GM19239 (cell line): ENCODE measurements at regions not wholly inside any gene's neighbourhood (a gene's known extent, or its start where the extent isn't known, plus 50 kb on each side); places are given as distances from the start of the nearest gene placed in this dataset.
A peak's percentile ranks its signal among the peaks of the same experiment; 100 is the strongest.
"Not testable (repeated sequence)": the region's sequence is repeated elsewhere in the genome, so short reads cannot be mapped to it uniquely, and the experiment has no call there.

Source experiments
- DNase-seq: peaks from one replicate; pipeline ENCODE4 v3.0.0; 2011; ENCODE audit warnings: low spot score; ENCODE audit not compliant: insufficient read length
- FAIRE-seq: peaks from 2 replicates; lab custom pipeline; 2011; peaks lifted over from hg19 to GRCh38; lab: Jason Lieb, UNC

DNA sequence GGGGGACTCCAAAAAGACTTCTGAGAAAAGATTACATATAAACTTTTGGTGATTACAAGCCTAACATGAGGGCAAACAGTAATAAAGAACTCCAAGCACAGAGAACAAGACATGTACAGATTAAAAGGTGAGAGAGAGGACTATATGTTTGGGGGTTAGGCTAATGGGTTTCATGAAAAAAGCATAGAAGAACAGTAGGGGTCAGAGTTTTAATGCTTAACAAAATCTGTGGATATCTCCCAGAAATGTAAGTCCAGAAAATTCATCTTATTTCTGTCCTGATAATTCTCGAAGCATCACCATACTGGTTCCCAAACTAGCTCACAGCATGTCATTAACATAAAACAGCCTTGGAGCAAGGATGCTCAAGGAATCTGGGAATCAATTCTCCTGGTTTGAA, 137.2 kb downstream of the ARRDC3 start:
- no peak for FAIRE-seq

DNA sequence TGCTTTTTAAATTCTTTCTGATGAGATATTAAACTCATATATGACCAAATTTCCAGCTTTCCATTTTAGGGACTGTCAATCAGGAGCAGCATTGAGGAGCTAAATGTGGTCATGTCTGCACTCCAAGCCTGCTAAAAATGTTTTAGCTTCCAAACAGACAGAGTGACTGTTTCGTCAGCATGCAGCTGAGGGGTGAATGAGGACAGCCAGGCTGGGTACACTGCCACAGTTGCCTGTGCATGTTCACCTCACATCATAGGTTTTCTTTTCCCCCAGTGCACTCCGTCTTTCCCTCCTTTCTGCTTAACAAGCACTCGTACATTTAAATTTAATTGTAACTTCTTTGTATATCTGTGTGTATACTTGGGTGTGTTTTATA, 138.1 kb downstream of the ARRDC3 start:
- FAIRE-seq: no peak
- DNase-seq: no peak

More for the DNA sequence above, 137.2 kb downstream of the ARRDC3 start:
- DNase-seq: no peak

DNA sequence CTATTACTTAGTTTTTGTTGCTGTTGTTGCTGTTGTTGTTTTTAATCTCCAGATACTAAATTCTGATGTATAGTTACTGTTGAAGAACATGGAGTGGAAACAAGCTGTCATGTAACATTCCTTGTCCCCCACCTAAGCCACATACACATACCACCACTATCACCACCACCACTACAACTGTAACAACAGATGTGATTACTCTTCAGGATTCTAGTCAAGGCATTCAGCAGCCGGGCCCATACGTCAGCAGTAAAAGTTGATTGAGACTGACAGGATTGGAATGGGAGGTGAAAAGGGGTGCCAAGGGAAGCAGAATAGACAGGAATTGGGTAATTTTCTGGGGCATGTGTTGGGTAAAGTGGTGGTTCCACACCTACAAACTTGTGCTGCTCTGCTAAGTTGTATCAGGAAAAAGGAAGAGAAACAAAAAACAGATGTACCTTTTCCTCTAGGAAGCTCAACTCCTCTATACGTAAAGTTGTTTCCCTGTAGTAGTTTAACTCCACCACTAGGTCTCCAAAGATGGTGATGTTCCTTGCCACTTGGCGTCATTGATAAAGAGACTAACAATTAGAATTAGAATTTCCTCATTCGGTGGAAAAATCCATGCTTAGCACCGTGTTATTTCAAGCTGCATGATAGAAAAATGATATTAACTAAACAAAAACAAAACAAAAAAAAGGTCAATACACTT, 138.6 kb downstream of the ARRDC3 start:
- FAIRE-seq: no peak
- DNase-seq: no peak

DNA sequence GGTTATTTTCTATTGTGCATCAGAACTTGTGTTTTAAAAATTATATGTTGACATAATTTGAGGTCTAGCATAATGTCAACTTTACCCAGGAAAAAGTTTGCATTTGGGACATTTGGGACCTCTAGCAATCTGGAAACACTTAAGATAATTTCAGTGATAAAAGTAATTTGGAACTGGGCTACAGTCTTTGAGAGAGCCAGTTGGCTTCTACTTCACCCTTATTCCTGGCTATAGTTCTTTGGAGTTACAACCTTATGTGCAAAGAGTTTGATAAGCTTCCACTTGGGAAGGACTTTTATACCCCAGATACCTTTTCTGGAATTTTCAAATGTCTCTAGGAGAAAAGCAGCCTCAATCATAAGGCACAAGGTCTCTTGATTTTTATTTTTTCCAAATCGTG, 139.3 kb downstream of the ARRDC3 start:
- DNase-seq (no peak), FAIRE-seq (no peak)

DNA sequence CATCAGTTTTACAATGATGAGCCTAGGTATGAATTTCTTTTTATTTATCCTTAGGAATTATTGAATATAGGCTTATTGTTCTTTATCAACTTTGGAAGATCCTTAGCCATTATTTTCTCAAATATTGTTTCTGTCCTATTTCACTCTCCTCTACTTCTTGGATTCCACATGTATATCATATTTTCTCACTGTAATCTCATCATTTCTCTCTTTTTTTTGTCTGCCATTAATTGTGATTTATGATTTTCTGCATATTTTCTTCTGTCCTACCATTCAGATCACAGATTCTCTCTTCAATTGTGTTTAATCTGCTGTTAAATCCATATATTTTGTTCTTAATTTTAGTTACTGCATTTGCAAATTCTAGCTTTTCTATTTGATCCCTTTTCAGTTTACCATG, 139.8 kb downstream of the ARRDC3 start:
- FAIRE-seq (no peak), DNase-seq (no peak)

DNA sequence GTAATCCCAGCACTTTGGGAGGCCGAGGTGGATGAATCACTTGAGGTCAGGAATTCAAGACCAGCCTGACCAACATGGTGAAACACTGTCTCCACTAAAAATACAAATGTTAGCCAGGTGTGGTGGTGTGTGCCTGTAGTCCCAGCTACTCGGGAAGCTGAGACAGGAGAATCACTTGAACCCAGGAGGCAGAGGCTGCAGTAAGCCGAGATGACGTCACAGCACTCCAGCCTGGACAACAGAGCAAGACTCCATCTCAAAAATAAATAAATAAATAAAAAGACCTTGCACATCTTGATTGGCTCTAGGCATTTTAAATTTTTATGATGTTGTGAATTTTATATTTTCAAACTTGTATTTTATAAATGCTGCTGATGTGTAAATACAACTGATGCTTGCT, 141.7 kb downstream of the ARRDC3 start:
- DNase-seq, FAIRE-seq: not testable (repeated sequence)

DNA sequence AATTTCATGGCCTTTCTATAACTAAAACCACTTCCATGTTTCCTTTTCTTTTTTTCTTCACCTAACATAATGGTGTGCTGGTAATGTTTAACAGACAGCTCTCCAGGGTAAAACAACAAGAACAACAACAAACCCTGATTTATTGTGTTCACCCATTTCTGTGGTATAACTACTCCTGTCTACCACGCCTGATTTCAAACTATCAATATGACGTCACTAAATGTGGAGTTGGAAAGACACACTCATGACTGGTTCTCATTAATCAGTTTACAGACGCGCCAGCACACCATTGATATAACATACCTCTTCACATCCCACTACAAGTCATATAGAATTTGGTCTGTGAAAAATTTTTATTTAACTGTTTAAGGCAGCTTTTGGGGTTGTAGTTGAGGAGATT, 142.9 kb downstream of the ARRDC3 start:
- DNase-seq (no peak), FAIRE-seq (no peak)

DNA sequence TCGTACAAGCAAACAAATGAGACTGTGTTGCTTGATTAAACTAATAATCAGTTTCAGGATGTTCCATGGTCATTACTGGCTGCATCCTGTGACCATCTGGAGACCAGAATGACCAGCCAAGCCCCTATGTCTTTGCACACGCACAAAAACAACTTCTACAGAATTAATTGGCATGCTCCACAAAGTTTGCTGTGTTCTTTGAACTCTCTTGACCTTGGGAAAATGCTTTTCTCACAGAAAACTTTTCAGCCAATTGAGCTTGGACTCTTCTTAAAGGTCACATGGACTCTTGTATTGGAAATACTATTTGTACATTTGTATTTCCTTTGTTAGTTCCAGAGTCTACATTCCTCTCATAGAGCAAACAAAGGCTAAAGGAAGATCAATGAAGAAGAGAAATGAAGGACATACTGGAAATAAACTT, 147.8 kb downstream of the ARRDC3 start:
- DNase-seq: no peak
- FAIRE-seq: no peak

DNA sequence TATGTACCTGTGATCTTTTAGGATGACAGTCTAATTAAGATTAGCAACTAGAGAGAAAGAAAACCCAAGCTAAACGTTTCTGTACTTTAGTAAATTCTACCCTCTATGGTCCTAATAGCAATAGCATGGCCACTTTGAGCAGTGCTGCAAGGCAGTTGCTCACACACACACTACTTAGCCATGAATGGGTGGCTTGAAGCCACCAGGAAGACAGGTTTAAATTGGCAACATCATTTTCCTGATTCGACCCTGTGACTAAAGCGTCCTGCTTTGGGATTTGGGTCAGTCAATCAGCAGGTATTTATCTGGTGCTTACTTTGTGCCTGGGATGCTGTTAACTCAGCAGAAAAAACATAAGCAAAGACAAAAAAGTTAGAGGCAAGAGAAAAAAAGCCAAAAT, 150.6 kb downstream of the ARRDC3 start:
- FAIRE-seq (no peak), DNase-seq (no peak)

DNA sequence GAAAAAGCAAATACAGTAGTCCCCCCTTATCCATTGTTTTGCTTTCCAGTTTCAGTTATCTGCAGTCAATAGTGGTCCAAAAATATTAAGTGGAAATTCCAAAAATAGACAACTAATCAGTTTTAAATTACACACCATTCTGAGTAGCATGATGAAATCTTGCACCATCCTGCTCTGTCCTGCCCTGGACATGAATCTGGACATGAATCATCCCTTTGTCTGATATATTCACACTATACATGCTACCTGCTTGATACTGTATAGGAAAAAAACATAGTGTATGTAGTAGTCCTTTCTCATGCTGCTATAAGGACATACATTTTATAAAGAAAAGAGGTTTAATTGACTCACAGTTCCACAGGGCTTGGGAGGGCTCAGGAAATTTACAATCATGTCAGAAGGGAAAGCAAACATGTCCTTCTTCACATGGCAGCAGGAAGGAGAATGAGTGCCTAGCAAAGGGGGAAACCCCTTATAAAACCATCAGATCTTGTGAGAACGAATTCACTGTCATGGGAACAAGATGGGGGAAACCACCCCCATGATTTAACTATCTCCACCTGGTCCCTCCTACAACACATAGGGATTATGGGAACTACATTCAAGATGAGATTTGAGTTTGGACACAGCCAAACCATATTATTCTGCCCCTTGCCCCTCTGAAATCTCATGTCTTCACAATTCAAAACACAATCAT, 153.9 kb downstream of the ARRDC3 start:
- DNase-seq: no peak
- no peak for FAIRE-seq

DNA sequence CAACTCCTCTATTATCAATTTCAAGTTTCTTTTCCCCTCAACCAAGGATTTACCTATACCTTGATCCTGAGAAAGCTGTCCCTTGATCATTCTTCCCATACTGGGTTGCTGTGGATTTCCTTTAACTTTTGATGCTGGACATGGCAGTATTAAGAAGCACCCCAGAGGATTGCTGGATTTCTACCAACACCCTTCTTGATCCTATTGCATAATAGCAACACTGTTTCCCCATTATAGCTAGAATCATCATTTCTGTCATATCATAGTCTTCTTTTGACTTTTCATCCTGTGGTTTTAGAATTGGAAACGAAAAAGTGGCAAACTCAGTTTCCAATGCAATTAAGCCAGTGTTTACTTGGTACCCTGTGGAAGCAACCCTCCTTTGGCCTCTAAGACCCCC, 154.9 kb downstream of the ARRDC3 start:
- no peak for FAIRE-seq
- no peak for DNase-seq

DNA sequence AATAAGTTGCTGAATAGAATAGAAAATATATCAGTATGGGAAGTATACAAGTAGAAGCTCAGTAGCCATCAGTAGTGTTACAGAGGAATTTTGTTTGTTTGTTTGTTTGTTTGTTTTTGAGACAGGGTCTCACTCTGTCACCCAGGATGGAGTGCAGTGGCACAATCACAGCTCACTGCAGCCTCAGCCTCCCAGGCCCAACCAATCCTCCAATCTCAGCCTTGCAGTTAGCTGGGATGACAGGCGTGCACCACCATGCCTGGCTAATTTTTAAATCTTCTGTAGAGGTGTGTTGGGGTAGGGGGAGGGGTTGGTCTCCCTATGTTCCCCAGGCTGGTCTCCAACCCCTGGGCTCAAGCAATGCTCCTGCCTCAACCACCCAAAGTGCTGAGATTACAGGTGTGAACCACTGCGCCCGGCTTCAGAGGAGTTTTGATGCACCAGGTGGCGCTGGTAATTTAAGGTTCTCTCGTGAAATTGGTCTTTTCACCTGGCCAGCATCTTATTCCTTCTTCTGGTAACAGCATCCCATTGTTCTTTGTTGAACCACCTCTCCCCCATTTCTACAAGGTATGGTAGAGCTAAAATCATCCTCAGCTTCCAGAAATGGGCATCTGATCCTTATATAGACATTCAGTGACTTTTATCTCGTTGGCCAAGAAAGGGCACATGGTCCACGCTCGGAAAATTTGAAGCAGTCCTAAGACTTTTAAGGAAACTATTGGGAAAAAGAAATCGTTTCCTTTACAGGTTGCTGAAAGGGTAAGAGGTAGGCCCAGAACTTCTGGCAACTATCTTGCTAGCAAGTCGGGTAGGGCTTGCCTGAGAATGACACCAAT, 157.1 kb downstream of the ARRDC3 start:
- FAIRE-seq (peak; percentile 88), DNase-seq (peak; percentile 15)

DNA sequence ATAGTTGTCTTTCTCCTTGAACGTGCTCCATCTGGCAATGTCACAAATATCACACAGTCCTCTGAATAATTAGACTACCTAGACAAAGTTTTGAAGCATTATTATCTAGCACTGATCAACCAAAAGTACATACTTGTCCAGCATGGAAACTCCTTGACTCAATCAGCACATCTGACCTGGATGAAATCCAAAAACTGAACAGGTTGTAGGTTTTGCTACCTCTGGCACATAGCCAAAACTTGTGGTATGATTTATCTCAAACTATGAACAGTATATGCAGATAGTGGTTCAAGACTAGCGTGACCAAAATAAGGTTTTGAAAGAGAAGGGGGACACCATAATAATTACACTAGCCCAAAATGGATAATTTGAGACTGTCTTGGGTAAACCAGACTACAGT, 158.1 kb downstream of the ARRDC3 start:
- FAIRE-seq: no peak
- no peak for DNase-seq

DNA sequence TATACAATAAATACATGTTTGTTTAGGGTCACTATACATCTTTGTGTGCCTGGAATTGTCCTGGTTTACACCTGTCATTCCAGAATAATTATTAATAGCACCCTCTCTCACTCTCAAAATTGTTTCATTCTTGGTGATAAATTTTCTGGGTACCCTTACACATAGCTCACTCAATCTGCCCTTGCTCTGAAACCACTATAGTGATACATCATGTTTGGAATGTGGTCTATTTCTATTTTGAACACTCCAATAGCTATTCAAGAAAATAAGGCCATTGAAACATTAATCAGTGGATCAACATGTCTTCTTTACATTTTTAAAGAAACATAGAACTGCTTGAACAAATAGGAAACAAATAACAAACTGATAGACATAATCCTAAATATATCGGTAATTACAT, 158.7 kb downstream of the ARRDC3 start:
- no peak for DNase-seq
- no peak for FAIRE-seq

DNA sequence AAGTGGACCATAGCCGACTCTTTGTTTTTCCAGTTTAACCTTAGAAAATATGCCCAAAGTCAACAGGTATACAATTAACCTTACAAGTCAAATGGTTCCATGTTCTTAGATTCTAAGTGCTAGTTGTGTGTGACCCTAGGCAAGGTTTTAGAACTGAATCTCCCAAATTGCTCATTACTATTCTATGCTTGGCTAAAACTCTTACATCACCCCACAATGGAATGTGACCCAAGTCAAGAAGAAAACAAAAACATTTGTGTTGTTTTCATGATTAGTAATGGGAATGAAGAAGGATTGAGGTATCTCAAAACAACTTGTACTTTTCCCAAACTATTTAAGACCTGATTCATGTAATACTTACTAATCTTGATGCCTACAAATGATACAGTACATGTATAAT, 159.2 kb downstream of the ARRDC3 start:
- DNase-seq (no peak), FAIRE-seq (peak; percentile 54)

DNA sequence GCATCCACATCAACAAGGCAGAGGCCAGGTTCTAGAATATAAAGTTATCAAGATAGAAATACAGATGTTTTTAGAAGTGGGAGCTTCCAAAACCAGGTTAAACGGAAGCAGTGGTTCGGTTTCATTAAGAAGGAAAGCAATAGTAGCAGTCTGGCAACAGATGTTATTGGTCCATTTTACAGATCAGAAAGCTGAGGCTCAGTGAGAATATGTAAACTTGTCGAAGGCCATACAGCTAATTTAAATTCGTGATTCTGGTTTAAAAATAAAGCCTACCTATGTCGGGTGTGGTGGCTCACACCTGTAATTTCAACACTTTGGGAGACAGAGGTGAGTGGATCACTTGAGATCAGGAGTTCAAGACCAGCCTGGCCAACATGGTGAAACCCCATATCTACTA, 160.6 kb downstream of the ARRDC3 start:
- FAIRE-seq: no peak
- DNase-seq: no peak

DNA sequence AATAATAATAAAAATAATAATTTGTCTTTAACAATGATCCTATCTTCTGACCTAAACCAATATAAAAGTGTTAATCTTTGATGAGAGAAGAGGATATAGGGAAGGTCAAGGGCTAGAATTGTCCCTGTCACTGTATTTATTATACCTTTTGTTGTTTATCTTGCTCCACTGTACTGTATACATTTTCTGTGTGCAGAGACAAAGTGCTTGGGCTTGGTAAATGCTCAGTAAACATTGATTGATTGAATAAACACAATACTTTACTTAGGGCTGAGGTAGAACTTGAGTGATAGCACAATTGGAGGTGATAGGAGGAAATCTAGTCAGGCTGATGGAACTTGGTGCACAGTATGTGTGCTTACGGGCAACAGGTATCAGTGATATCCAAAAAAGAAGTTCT, 161.2 kb downstream of the ARRDC3 start:
- no peak for FAIRE-seq

DNA sequence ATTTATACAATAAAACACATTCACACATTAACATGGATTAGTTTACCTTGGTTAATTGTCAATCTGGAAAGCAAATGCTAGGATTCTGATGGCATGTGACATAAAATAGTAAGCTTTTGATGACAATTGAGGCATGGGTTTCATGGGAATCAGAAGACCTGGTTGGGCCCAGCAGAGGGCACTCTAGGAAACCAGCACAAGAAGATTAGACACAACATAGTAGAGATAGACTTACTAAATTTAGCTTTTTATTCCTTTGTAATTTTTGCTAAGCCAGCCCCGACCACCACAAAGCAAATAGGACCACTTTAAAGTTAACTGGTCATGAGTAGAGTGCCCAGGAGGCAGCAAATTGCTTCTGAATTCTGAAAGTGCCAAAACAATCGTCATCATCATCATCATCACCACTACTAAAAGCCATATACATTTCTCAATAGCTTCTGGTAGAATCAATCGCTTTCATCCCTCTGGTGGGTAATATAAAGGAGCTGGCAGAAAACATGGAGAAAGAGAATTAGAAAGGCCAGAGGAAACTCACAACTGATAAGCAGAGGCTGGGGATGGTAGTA, 163.2 kb downstream of the ARRDC3 start:
- FAIRE-seq: peak; percentile 28
- no peak for DNase-seq

More for the DNA sequence above, 161.2 kb downstream of the ARRDC3 start:
- no peak for DNase-seq

DNA sequence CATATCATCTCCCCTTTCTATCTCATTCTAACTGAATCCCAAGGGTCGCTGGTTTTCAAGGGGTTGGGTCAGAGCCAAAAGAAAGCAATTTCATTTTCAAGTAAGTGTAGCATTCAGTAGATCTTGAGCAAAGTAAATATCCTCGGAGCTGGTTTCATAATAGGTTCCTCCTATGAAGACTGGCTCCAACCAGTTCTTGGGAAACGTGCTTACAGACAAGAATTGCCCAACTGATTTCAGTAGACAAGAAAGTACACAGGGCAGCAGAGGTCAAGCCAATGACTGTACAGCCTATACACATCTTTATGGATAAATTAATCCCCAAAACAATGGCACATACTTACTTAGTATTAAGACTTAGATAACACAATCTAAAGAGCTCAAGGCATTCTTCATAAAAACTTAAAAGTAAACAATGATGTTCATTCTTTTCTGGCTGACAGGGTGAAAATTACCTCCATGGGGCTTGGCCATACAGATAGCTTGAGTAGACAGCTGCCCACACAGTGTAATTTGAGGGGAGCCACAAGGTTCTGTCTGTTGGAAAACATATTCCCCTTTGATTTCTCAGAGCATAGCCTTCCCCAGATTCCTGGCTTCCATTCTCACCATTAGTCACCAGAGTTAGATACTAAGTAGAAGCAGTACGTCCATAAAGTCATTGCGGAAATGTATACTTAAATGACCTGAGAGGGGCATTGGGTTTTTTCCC, 163.9 kb downstream of the ARRDC3 start:
- no peak for DNase-seq

DNA sequence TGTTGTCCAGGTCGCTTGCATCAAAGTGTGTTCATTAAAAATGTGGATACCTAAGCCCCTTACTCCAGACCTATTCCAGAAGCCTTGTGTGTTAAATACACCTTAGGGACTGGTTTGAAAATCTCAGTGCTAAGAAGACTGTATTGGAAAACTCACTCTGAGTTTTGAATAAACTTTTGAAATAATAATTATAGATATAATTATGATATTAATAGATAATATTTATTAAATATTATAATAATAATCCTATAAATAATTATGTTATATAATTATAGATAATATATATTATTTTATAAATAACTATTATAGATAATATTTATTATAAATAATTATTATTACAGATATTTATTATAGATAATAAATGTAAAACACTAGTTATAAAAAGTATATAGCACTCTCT, 165.3 kb downstream of the ARRDC3 start:
- DNase-seq: no peak
- no peak for FAIRE-seq

More for the DNA sequence above, 163.9 kb downstream of the ARRDC3 start:
- FAIRE-seq: no peak
